HepG2 (cell line): ENCODE measurements at regions not wholly inside any gene's neighbourhood (a gene's known extent, or its start where the extent isn't known, plus 50 kb on each side); places are given as distances from the start of the nearest gene placed in this dataset.

Experiments
- CCAR2 ChIP-seq: fragments of 200-400 bp; formaldehyde crosslinking; optimal IDR thresholded peaks from 2 replicates; pipeline ENCODE3; 2018; ENCODE audit warnings: low read depth, mild to moderate bottlenecking, low read length, moderate library complexity
- FOXJ3 ChIP-seq: sonication (generic); formaldehyde crosslinking; IDR thresholded peaks from 2 replicates; pipeline ENCODE4 v1.4.0; 2020; ENCODE audit warnings: missing genetic modification reagents, mild to moderate bottlenecking, borderline replicate concordance
- FOXO1 ChIP-seq: sonication (generic); formaldehyde crosslinking; IDR thresholded peaks from 2 replicates; pipeline ENCODE4 v1.4.0; 2020; ENCODE audit warnings: missing genetic modification reagents
- GZF1 ChIP-seq: sonication (generic); formaldehyde crosslinking; IDR thresholded peaks from 2 replicates; pipeline ENCODE4 v1.5.1; 2020; ENCODE audit warnings: mild to moderate bottlenecking, missing genetic modification reagents
- HNF4G ChIP-seq, 2 experiments: sonication (generic) in 1 of 2; formaldehyde crosslinking in 1 of 2; IDR thresholded peaks; 2 replicates each; pipeline versions ENCODE4 v1.4.0 to v1.6.1; 2011 to 2020; ENCODE audit warnings: borderline replicate concordance in 2 of 2, low read depth in 2 of 2, mild to moderate bottlenecking in 2 of 2, low read length in 1 of 2, missing genetic modification reagents in 1 of 2, moderate library complexity in 1 of 2
- KDM2A ChIP-seq: sonication (generic); formaldehyde crosslinking; IDR thresholded peaks from 2 replicates; pipeline ENCODE4 v1.4.0; 2020; ENCODE audit warnings: low read depth, missing genetic modification reagents, borderline replicate concordance
- MZF1 ChIP-seq: sonication (generic); formaldehyde crosslinking; IDR thresholded peaks from 2 replicates; pipeline ENCODE4 v1.8.1; 2023; ENCODE audit warnings: mild to moderate bottlenecking, missing genetic modification reagents, borderline replicate concordance
- NPAS2 ChIP-seq: sonication (generic); formaldehyde crosslinking; IDR thresholded peaks from 2 replicates; pipeline ENCODE4 v1.8.0; 2022; ENCODE audit warnings: mild to moderate bottlenecking, missing genetic modification reagents, borderline replicate concordance
- SAP130 ChIP-seq: IDR thresholded peaks from 2 replicates; pipeline ENCODE4 v1.6.1; 2016; ENCODE audit warnings: low read depth
- SCMH1 ChIP-seq: sonication (generic); formaldehyde crosslinking; IDR thresholded peaks from 2 replicates; pipeline ENCODE4 v1.9.0; 2021; ENCODE audit warnings: missing genetic modification reagents, mild to moderate bottlenecking, borderline replicate concordance
- YY1 ChIP-seq: IDR thresholded peaks from 2 replicates; pipeline ENCODE4 v1.6.1; 2011; ENCODE audit warnings: low read length, low read depth, moderate library complexity, mild to moderate bottlenecking; ENCODE audit not compliant: insufficient read depth, insufficient replicate concordance
- ZBTB33 ChIP-seq: sonication (generic); formaldehyde crosslinking; IDR thresholded peaks from 2 replicates; pipeline ENCODE4 v1.4.0; 2020; ENCODE audit warnings: missing genetic modification reagents
- ZBTB44 ChIP-seq: sonication (generic); formaldehyde crosslinking; IDR thresholded peaks from 2 replicates; pipeline ENCODE4 v1.4.0; 2020; ENCODE audit warnings: missing genetic modification reagents
- ZFYVE20 ChIP-seq: sonication (generic); formaldehyde crosslinking; IDR thresholded peaks from 2 replicates; pipeline ENCODE4 v1.8.0; 2023; ENCODE audit warnings: low read depth, mild to moderate bottlenecking, moderate library complexity, missing genetic modification reagents, borderline replicate concordance
- ZNF205 ChIP-seq: IDR thresholded peaks from 2 replicates; pipeline ENCODE4 v1.6.1; 2018; ENCODE audit warnings: missing biosample characterization, missing genetic modification reagents
- ZNF235 ChIP-seq: sonication (generic); formaldehyde crosslinking; IDR thresholded peaks from 2 replicates; pipeline ENCODE4 v1.8.1; 2023; ENCODE audit warnings: mild to moderate bottlenecking, missing genetic modification reagents, borderline replicate concordance
- ZNF414 ChIP-seq: sonication (generic); formaldehyde crosslinking; IDR thresholded peaks from 2 replicates; pipeline ENCODE4 v1.5.0; 2020; ENCODE audit warnings: missing genetic modification reagents
- ZNF549 ChIP-seq: sonication (generic); formaldehyde crosslinking; IDR thresholded peaks from 2 replicates; pipeline ENCODE4 v1.5.0; 2020; ENCODE audit warnings: missing genetic modification reagents
- ZNF552 ChIP-seq: sonication (generic); formaldehyde crosslinking; IDR thresholded peaks from 2 replicates; pipeline ENCODE4 v1.9.0; 2022; ENCODE audit warnings: missing genetic modification reagents, mild to moderate bottlenecking, borderline replicate concordance
- ZSCAN5A ChIP-seq: sonication (generic); formaldehyde crosslinking; IDR thresholded peaks from 2 replicates; pipeline ENCODE4 v1.8.0; 2022; ENCODE audit warnings: mild to moderate bottlenecking, missing genetic modification reagents, borderline replicate concordance

- peak; percentile 62 for TF ChIP-seq YY1
- no peak; the same call in 1 of the 2 replicates for TF ChIP-seq ZNF552 (CRISPR knock-in tag)
- TF ChIP-seq SAP130 (CRISPR knock-in tag), result peak; percentile 81; the same call in 1 of the 2 replicates
- no peak; the same call in 1 of the 2 replicates for TF ChIP-seq ZFYVE20
- no peak for TF ChIP-seq ZNF235 (CRISPR knock-in tag)
- TF ChIP-seq ZBTB44, result no peak
- TF ChIP-seq NPAS2 (CRISPR knock-in tag), result no peak
- TF ChIP-seq FOXO1 (CRISPR knock-in tag), result peak; percentile 42; the same call in 1 of the 2 replicates
- no peak for TF ChIP-seq MZF1 (CRISPR knock-in tag)
- TF ChIP-seq HNF4G (IDR thresholded peaks at IDR 0.05; ENCODE audit: borderline replicate concordance, low read depth, low read length), result peak; percentile 88
- TF ChIP-seq HNF4G (CRISPR knock-in tag; IDR thresholded peaks at IDR 0.05; ENCODE audit: borderline replicate concordance, low read depth), result peak; percentile 74; the same call in 1 of the 2 replicates
- TF ChIP-seq ZSCAN5A (CRISPR knock-in tag), result no peak
- 0 out of 2 replicates have a peak, but pooled peaks have one; percentile 56 for TF ChIP-seq ZNF205 (CRISPR knock-in tag)
- TF ChIP-seq ZNF414 (CRISPR knock-in tag), result peak; percentile 87; the same call in 1 of the 2 replicates
- TF ChIP-seq FOXJ3, result no peak
- peak; percentile 72; the same call in 1 of the 2 replicates for TF ChIP-seq GZF1 (CRISPR knock-in tag)
- TF ChIP-seq ZNF549, result no peak
- TF ChIP-seq KDM2A, result peak; percentile 93
- no peak for TF ChIP-seq SCMH1
- TF ChIP-seq ZBTB33 (CRISPR knock-in tag), result peak; percentile 38; the same call in 1 of the 2 replicates
- TF ChIP-seq CCAR2, result no peak
Measured at GRCh38 chr2:8627692-8628085, 54.2 kb upstream of the ID2 start (continued).
